GM23338 (cell line): ENCODE measurements at regions not wholly inside any gene's neighbourhood (a gene's known extent, or its start where the extent isn't known, plus 50 kb on each side); places are given as distances from the start of the nearest gene placed in this dataset.

Experiments used
- ATAC-seq: fragments of 200-7000 bp; cut with Tn5 transposase; 3 replicates; pipeline ENCODE4 v1.9.1; 2020
- DNase-seq: peaks from one replicate; pipeline ENCODE4 v3.0.0-alpha.2; 2015; ENCODE audit warnings: low spot score
- H2AFZ ChIP-seq: fragments of 200-600 bp; sonication (generic); 2 replicates; pipeline ENCODE4 v1.8.0; 2016; ENCODE audit warnings: antibody characterized with exemption, mild to moderate bottlenecking, moderate library complexity
- H3F3A ChIP-seq: fragments of 200-600 bp; sonication (generic); replicated peaks from 2 replicates; pipeline ENCODE4 v1.8.0; 2017; ENCODE audit warnings: antibody characterized with exemption, mixed run types, low read depth
- H3K27ac ChIP-seq: fragments of 200-600 bp; sonication (generic); 2 replicates; pipeline ENCODE4 v1.6.1; 2016; ENCODE audit warnings: low read depth
- H3K27me3 ChIP-seq: fragments of 200-600 bp; sonication (generic); 2 replicates; pipeline ENCODE4 v1.8.0; 2016; ENCODE audit warnings: mild to moderate bottlenecking, mixed run types, moderate library complexity; ENCODE audit not compliant: insufficient read depth
- H3K36me3 ChIP-seq: fragments of 200-600 bp; sonication (generic); 2 replicates; pipeline ENCODE4 v1.8.0; 2016; ENCODE audit warnings: mild to moderate bottlenecking; ENCODE audit not compliant: insufficient read depth
- H3K4me1 ChIP-seq: fragments of 200-600 bp; sonication (generic); 2 replicates; pipeline ENCODE4 v1.8.0; 2016; ENCODE audit warnings: mild to moderate bottlenecking, moderate library complexity; ENCODE audit not compliant: insufficient read depth
- H3K4me2 ChIP-seq: fragments of 200-600 bp; sonication (generic); 2 replicates; pipeline ENCODE4 v1.7.1; 2017; ENCODE audit warnings: mixed run types
- H3K4me3 ChIP-seq: fragments of 200-600 bp; sonication (generic); 2 replicates; pipeline ENCODE4 v1.6.1; 2016; ENCODE audit warnings: mixed run types
- H3K79me2 ChIP-seq: fragments of 200-600 bp; sonication (generic); replicated peaks from 2 replicates; pipeline ENCODE4 v1.8.0; 2017; ENCODE audit warnings: mild to moderate bottlenecking; ENCODE audit not compliant: insufficient read depth
- H3K9me2 ChIP-seq: fragments of 200-600 bp; sonication (generic); 2 replicates; pipeline ENCODE4 v1.8.0; 2017; ENCODE audit not compliant: insufficient read depth
- H4K20me1 ChIP-seq: fragments of 200-600 bp; sonication (generic); replicated peaks from 2 replicates; pipeline ENCODE4 v1.8.0; 2017; ENCODE audit warnings: mild to moderate bottlenecking; ENCODE audit not compliant: insufficient read depth
- H3K27ac Mint-ChIP-seq: 2 replicates; pipeline ENCODE4 v1.8.0; 2020; ENCODE audit warnings: inconsistent platforms, mild to moderate bottlenecking, moderate library complexity, mixed read lengths
- H3K27me3 Mint-ChIP-seq: 3 replicates; pipeline ENCODE4 v1.8.0; 2022; ENCODE audit warnings: low read depth, mild to moderate bottlenecking, moderate library complexity, mixed read lengths, inconsistent platforms; ENCODE audit not compliant: insufficient read depth, poor library complexity
- H3K36me3 Mint-ChIP-seq: 3 replicates; pipeline ENCODE4 v1.8.0; 2021; ENCODE audit warnings: low read depth, mild to moderate bottlenecking, inconsistent platforms, moderate library complexity, mixed read lengths
- H3K4me1 Mint-ChIP-seq: 3 replicates; pipeline ENCODE4 v1.8.0; 2020; ENCODE audit warnings: mild to moderate bottlenecking, inconsistent platforms, mixed read lengths
- H3K4me3 Mint-ChIP-seq: 3 replicates; pipeline ENCODE4 v1.8.0; 2021; ENCODE audit warnings: moderate library complexity, mild to moderate bottlenecking, inconsistent platforms, mixed read lengths
- H3K9me3 Mint-ChIP-seq: 3 replicates; pipeline ENCODE4 v1.8.0; 2020; ENCODE audit warnings: moderate library complexity, mild to moderate bottlenecking, inconsistent platforms, mixed read lengths
- CREB1 ChIP-seq: fragments of 250-450 bp; sonication (Bioruptor Pico); IDR thresholded peaks from 2 replicates; pipeline ENCODE4 v1.5.0; 2020; ENCODE audit warnings: low read depth, mild to moderate bottlenecking, moderate library complexity
- CTCF ChIP-seq, 2 experiments: fragments of 200-600 bp in 1 of 2; sonication (generic) in 1 of 2; conservative IDR thresholded peaks; 2 replicates each; pipeline versions ENCODE4 v1.5.1 to v1.6.1; 2016 to 2017; ENCODE audit warnings: antibody characterized with exemption in 2 of 2, low read depth in 2 of 2, mild to moderate bottlenecking in 2 of 2, moderate library complexity in 1 of 2
- ETS1 ChIP-seq: IDR thresholded peaks from 2 replicates; pipeline ENCODE4 v1.6.1; 2016; ENCODE audit warnings: antibody characterized with exemption
- EZH2 ChIP-seq: fragments of 200-600 bp; sonication (generic); IDR thresholded peaks from one replicate; pipeline ENCODE4 v1.8.0; 2017; ENCODE audit warnings: antibody characterized with exemption, mild to moderate bottlenecking, low read depth; ENCODE audit not compliant: unreplicated experiment
- EZH2phosphoT487 ChIP-seq: fragments of 200-600 bp; sonication (generic); IDR thresholded peaks from one replicate; pipeline ENCODE4 v1.8.1; 2018; ENCODE audit warnings: antibody characterized with exemption; ENCODE audit not compliant: unreplicated experiment
- JUNB ChIP-seq: IDR thresholded peaks from one replicate; pipeline ENCODE4 v1.6.1; 2016; ENCODE audit warnings: antibody characterized with exemption; ENCODE audit not compliant: unreplicated experiment
- POLR2AphosphoS5 ChIP-seq: IDR thresholded peaks from 2 replicates; pipeline ENCODE4 v1.6.1; 2016; ENCODE audit warnings: antibody characterized with exemption, low read depth
- REST ChIP-seq: IDR thresholded peaks from one replicate; pipeline ENCODE4 v1.6.1; 2018; ENCODE audit warnings: antibody characterized with exemption; ENCODE audit not compliant: unreplicated experiment
- STAT1 ChIP-seq: IDR thresholded peaks from one replicate; pipeline ENCODE4 v1.6.1; 2016; ENCODE audit warnings: antibody characterized with exemption; ENCODE audit not compliant: unreplicated experiment
- ZNF114 ChIP-seq: fragments of 250-450 bp; sonication (Bioruptor Pico); IDR thresholded peaks from 2 replicates; pipeline ENCODE4 v1.5.0; 2020; ENCODE audit warnings: mild to moderate bottlenecking, moderate library complexity
- ZNF331 ChIP-seq: fragments of 250-450 bp; sonication (Bioruptor Pico); IDR thresholded peaks from 2 replicates; pipeline ENCODE4 v1.5.0; 2020; ENCODE audit warnings: low read depth, mild to moderate bottlenecking, moderate library complexity

- TF ChIP-seq JUNB = no peak
- TF ChIP-seq CTCF (conservative IDR thresholded peaks at IDR 0.05; ENCODE audit: low read depth in 2 of 2) = no peak
- TF ChIP-seq POLR2AphosphoS5 = no peak
- TF ChIP-seq ZNF331 = no peak
- no peak for TF ChIP-seq ZNF114 (CRISPR knock-in tag)
- TF ChIP-seq CREB1 = no peak
- TF ChIP-seq STAT1 = no peak
- TF ChIP-seq EZH2 = no peak
- no peak for TF ChIP-seq EZH2phosphoT487
- TF ChIP-seq ETS1 = no peak
- TF ChIP-seq REST = no peak
Measured at GRCh38 chr10:10514797-10515196, 502.9 kb upstream of the CELF2 start (continued).

GRCh38 chr10:10515479-10516204 lies 502.0 kb upstream of the CELF2 start:
- peaks cover 10% of the 10 kb centered on the region for H3K9me2 ChIP-seq
- Mint-ChIP-seq H3K27ac (no peak overlapping the region), H3K36me3 (no peaks in the 10 kb centered on the region), H3K4me1 (0 out of 3 replicates have a peak, but pooled peaks cover 3% of the 10 kb centered on the region), H3K9me3 (no peaks in the 10 kb centered on the region), H3K27me3 (peaks cover 4% of the 10 kb centered on the region), H3K4me3 (no peak overlapping the region)
- DNase-seq (no peak), ATAC-seq (no peak)
- H3K27ac ChIP-seq = no peak overlapping the region
- H3K4me2 ChIP-seq = no peak overlapping the region
- H3K4me1 ChIP-seq = no peaks in the 10 kb centered on the region
- H3K27me3 ChIP-seq = no peaks in the 10 kb centered on the region
- no peak overlapping the region for H2AFZ ChIP-seq
- H4K20me1 ChIP-seq = no peaks in the 10 kb centered on the region
- no peaks in the 10 kb centered on the region for H3F3A ChIP-seq
- no peaks in the 10 kb centered on the region for H3K36me3 ChIP-seq
- no peaks in the 10 kb centered on the region for H3K79me2 ChIP-seq
- TF ChIP-seq JUNB = no peak
- H3K4me3 ChIP-seq = no peak overlapping the region
